ENCODE measurements at regions not wholly inside any gene's neighbourhood (a gene's known extent, or its start where the extent isn't known, plus 50 kb on each side); places are given as distances from the start of the nearest gene placed in this dataset.

DNA sequence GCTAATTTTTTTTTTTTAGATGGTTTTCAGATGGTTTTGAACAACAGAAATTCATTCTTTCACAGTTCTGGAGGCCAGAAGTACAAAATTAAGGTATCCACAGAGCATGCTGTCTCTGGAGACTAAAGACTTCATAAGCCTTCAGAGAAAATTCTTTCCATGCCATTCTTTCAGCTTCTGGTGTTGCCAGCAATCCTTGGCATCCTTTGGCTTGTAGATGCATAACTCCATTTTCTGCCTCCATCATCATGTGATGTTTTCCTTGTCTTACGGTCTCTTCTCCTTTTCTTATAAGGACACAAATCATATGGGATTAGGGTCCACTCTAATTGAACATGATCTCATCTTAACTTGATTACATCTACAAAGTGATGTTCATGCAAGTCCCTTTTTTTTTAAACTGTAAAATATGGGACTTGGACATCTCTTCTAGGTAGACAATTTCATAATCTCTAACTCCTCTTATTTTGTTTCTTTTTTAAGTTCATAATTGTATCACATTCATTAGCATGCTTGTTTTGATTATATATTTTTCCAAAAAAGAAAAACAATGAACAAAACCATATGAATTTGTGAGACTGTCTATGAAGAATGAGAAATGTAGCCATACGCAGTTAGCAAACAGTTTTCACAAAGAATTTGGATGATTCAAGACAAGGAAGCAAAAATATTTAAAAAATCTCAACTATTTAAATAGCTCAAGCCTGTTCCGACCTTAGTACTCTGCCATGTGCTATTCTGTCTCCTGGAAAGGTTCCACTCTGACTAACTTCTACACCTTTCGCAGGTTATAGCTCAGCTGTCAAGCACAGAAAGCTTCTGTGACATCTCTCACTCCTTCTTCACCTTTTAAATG lies 53.1 kb upstream of the GIMD1 start:
- no peak overlapping the region for H2AFZ ChIP-seq (ENCODE audit: low read depth, low read length, severe bottlenecking)
- TF ChIP-seq EZH2phosphoT487 (conservative IDR thresholded peaks at IDR 0.05; ENCODE audit: low read length), result no peak
- TF ChIP-seq CTCF (IDR thresholded peaks at IDR 0.05; ENCODE audit: insufficient read depth, low read length, poor library complexity, severe bottlenecking), result no peak
- H3K27ac ChIP-seq (ENCODE audit: low read depth, low read length), result no peak overlapping the region
- no peak overlapping the region for H3K9ac ChIP-seq (ENCODE audit: low read length)
- no peaks in the 10 kb centered on the region for H4K20me1 ChIP-seq (ENCODE audit: low read depth, low read length)
- no peaks in the 10 kb centered on the region for H3K27me3 ChIP-seq (ENCODE audit: low read length)
- H3F3A ChIP-seq (ENCODE audit: insufficient read depth), result no peaks in the 10 kb centered on the region
- H3K9me2 ChIP-seq (replicated peaks; ENCODE audit: insufficient read depth, low read length), result no peaks in the 10 kb centered on the region
- H3K36me3 ChIP-seq (ENCODE audit: low read length), result no peaks in the 10 kb centered on the region
- no peaks in the 10 kb centered on the region for H3K9me3 ChIP-seq (ENCODE audit: insufficient read depth, low read length)
- no peaks in the 10 kb centered on the region for H3K79me2 ChIP-seq (ENCODE audit: insufficient read depth, low read length)
- no peak overlapping the region for H3K4me2 ChIP-seq (ENCODE audit: low read depth, low read length, poor library complexity, severe bottlenecking)
- no peak overlapping the region for H3K4me3 ChIP-seq (ENCODE audit: insufficient read depth, low read length, poor library complexity, severe bottlenecking)

GRCh38 chr4:106418444-106418843 lies 49.9 kb upstream of the GIMD1 start:
- Histone ChIP-seq H3K36me3 (ENCODE audit: low read length) (no peaks in the 10 kb centered on the region), H4K20me1 (ENCODE audit: low read depth, low read length) (no peaks in the 10 kb centered on the region), H3K9me2 (replicated peaks; ENCODE audit: insufficient read depth, low read length) (no peaks in the 10 kb centered on the region), H3K79me2 (ENCODE audit: insufficient read depth, low read length) (no peaks in the 10 kb centered on the region), H3K9me3 (ENCODE audit: insufficient read depth, low read length) (no peaks in the 10 kb centered on the region), H3K27ac (ENCODE audit: low read depth, low read length) (no peak overlapping the region), H3K4me3 (ENCODE audit: insufficient read depth, low read length, poor library complexity, severe bottlenecking) (no peak overlapping the region), H3F3A (ENCODE audit: insufficient read depth) (no peaks in the 10 kb centered on the region), H3K27me3 (ENCODE audit: low read length) (no peaks in the 10 kb centered on the region), H3K9ac (ENCODE audit: low read length) (no peak overlapping the region), H2AFZ (ENCODE audit: low read depth, low read length, severe bottlenecking) (no peak overlapping the region), H3K4me2 (ENCODE audit: low read depth, low read length, poor library complexity, severe bottlenecking) (no peak overlapping the region)
- TF ChIP-seq CTCF (IDR thresholded peaks at IDR 0.05; ENCODE audit: insufficient read depth, low read length, poor library complexity, severe bottlenecking), result no peak
- TF ChIP-seq EZH2phosphoT487 (conservative IDR thresholded peaks at IDR 0.05; ENCODE audit: low read length), result no peak

All from SU-DHL-6 (cell line).